ENCODE measurements at regions not wholly inside any gene's neighbourhood (a gene's known extent, or its start where the extent isn't known, plus 50 kb on each side); places are given as distances from the start of the nearest gene placed in this dataset.

DNA sequence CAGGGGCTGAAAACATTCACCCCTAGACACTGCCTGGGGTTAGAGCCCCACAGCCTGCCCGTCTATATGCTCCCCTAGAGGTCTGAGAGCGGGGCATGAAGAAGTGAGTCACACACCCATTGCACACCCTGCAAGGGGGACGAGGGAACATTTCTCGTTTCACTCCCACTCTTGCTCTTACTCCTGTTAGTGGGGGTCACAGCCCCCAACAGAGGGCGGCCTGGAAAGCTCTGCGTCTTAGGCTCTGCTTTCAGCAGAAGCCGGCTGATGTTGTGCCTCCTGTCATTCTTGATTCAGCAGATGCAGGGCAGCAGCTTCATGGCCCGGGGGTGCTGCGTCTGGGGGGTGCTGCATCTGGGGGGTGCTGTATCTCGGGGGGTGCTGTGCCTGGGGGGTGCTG is 141.3 kb downstream of the ASB1 start:
- 76% methylated on average over 7 of the region's 10 CpGs; no CpG with 5 or more reads in 1 of the 2 donors for WGBS, 2 donors (ENCODE audit: low coverage in 1 of 2)
- Histone ChIP-seq H3K9me3 (no peaks in the 10 kb centered on the region), H3K36me3 (no peaks in the 10 kb centered on the region), H3K27ac (no peak overlapping the region), H3K4me3 (no peak overlapping the region), H3K27me3 (no peaks in the 10 kb centered on the region), H3K4me1 (peaks cover 0 to 5% (median 0%) of the 10 kb centered on the region in 4 donors)
- no peak for DNase-seq
- intact Hi-C loops (cut with DNase I; ENCODE audit: low total_unique reads) (no loop called here), in situ Hi-C loops (cut with MboI; ENCODE audit: low pct_ligation_motif_present in 1 of 4, low pct_unique_long_range_greater_than_20kb in 1 of 4, low sequenced_read_pairs in 3 of 4) (no loop called here)
- TF ChIP-seq POLR2AphosphoS5 (IDR thresholded peaks at IDR 0.05): no peak
- TF ChIP-seq, protein P1, sequence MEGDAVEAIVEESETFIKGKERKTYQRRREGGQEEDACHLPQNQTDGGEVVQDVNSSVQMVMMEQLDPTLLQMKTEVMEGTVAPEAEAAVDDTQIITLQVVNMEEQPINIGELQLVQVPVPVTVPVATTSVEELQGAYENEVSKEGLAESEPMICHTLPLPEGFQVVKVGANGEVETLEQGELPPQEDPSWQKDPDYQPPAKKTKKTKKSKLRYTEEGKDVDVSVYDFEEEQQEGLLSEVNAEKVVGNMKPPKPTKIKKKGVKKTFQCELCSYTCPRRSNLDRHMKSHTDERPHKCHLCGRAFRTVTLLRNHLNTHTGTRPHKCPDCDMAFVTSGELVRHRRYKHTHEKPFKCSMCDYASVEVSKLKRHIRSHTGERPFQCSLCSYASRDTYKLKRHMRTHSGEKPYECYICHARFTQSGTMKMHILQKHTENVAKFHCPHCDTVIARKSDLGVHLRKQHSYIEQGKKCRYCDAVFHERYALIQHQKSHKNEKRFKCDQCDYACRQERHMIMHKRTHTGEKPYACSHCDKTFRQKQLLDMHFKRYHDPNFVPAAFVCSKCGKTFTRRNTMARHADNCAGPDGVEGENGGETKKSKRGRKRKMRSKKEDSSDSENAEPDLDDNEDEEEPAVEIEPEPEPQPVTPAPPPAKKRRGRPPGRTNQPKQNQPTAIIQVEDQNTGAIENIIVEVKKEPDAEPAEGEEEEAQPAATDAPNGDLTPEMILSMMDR (IDR thresholded peaks at IDR 0.05): no peak
- TF ChIP-seq POLR2A (IDR thresholded peaks at IDR 0.05): no peak
- TF ChIP-seq EP300 (IDR thresholded peaks at IDR 0.05; ENCODE audit: low read depth): no peak

DNA sequence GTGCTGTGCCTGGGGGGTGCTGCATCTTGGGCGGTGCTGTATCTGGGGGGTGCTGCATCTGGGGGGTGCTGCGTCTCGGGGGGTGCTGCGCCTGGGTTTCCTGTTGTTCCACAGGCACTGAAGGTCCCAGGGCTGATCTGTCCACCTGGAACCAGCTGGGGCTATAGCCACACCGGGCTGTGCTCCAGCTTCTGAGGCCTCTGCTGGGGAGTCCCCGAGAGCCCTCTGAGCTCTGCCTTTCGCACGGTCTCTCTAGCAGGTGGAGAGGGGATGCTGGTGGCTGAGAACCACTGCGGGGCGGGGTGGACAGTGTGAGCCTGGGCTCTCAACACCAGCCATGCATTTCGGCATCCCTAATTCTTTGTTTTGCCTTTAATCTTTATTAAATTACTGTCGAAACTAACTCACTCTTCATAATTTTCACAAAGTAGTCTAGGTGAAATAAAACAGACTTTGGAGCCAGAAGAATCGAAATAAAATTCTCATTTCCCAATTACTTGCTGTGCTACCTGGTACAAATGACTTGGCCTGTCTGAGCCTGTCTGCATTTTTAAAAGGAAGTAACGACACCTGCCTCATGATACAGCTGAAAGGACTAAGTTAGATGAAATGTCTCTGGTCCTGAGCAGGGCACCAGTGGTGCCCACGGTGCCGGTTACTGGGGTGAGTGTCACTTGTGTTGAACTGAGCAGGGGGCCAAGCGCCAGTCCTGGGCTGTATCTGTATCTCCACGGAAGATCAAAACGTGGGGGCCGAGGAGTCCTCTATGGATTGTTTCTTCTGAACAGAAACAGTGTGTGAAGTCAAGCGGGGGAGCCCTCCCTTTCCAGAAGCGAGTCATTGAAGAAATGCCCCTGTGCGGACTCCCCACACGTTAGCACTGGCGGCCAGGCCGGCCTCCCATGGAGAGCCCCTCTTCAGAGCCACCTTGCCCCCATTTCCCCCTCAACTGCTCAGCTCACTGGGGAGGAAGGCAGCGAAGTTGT is 142.0 kb downstream of the ASB1 start:
- Histone ChIP-seq H3K4me1 (peaks cover 0 to 5% (median 0%) of the 10 kb centered on the region in 4 donors), H3K27ac (no peak overlapping the region), H3K4me3 (no peak overlapping the region), H3K27me3 (no peaks in the 10 kb centered on the region), H3K36me3 (no peaks in the 10 kb centered on the region), H3K9me3 (no peaks in the 10 kb centered on the region)
- WGBS, 2 donors (ENCODE audit: low coverage in 1 of 2): 87% methylated on average over 9 to 26 of the region's 27 CpGs
- no peak for DNase-seq
- in situ Hi-C loops (cut with MboI; ENCODE audit: low pct_ligation_motif_present in 1 of 4, low pct_unique_long_range_greater_than_20kb in 1 of 4, low sequenced_read_pairs in 3 of 4): no loop called here
- intact Hi-C loops (cut with DNase I; ENCODE audit: low total_unique reads): no loop called here
- TF ChIP-seq POLR2A (IDR thresholded peaks at IDR 0.05) (no peak), EP300 (IDR thresholded peaks at IDR 0.05; ENCODE audit: low read depth) (no peak), POLR2AphosphoS5 (IDR thresholded peaks at IDR 0.05) (no peak)
- TF ChIP-seq, protein P1 (IDR thresholded peaks at IDR 0.05): no peak

DNA sequence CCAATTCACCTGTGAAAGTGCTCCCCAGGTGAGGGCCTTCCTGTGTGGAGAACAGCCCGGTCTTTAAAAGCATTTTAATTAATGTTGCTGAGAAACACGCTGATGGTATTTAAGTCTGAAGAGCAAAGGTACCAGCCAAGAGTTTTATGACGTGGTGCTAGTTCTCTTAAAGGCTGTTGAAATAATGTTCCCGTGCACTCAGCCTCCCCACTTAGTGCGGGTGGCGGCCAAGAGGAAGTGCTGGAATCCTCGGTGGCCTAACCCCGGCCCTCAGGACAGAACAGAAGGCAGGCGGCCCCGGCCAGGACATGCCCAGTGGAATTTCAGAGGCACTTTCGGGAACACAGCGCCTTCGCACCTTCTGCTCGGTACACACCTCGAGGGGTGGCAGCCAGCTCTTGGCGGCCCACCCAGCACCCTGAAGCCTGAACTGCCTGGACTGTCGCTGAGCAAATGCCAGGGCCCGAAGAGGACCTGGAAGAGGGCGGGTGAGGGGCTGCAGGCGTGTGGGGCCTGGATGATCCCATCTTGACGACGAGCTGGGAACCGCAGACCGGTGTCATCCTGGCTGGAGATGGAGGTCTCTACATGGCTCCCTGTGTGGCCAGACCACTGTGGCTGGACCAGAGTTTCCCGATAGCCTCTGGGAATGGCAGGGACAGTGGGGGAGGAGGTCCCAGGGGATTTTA is 142.9 kb downstream of the ASB1 start:
- in situ Hi-C loops (cut with MboI; ENCODE audit: low pct_ligation_motif_present in 1 of 4, low pct_unique_long_range_greater_than_20kb in 1 of 4, low sequenced_read_pairs in 3 of 4): no loop called here

More for the DNA sequence above, 142.9 kb downstream of the ASB1 start:
- DNase-seq: no peak
- no peak for TF ChIP-seq EP300 (IDR thresholded peaks at IDR 0.05; ENCODE audit: low read depth)
- TF ChIP-seq, protein P1 (IDR thresholded peaks at IDR 0.05): no peak
- no peak for TF ChIP-seq POLR2AphosphoS5 (IDR thresholded peaks at IDR 0.05)
- TF ChIP-seq POLR2A (IDR thresholded peaks at IDR 0.05): no peak
- no peaks in the 10 kb centered on the region for H3K36me3 ChIP-seq
- no peaks in the 10 kb centered on the region for H3K9me3 ChIP-seq
- WGBS, 2 donors (ENCODE audit: low coverage in 1 of 2): 70 to 73% methylated on average over 2 to 25 of the region's 25 CpGs
- H3K27me3 ChIP-seq: no peaks in the 10 kb centered on the region
- intact Hi-C loops (cut with DNase I; ENCODE audit: low total_unique reads): no loop called here
- H3K4me3 ChIP-seq: no peak overlapping the region
- no peak overlapping the region for H3K27ac ChIP-seq
- H3K4me1 ChIP-seq: peaks cover 0 to 5% (median 0%) of the 10 kb centered on the region in 4 donors

All from transverse colon (tissue), 4 donors.